ENCODE measurements at regions not wholly inside any gene's neighbourhood (a gene's known extent, or its start where the extent isn't known, plus 50 kb on each side); places are given as distances from the start of the nearest gene placed in this dataset.

GRCh38 chr5:17816505-17816904, 182.2 kb downstream of the TAF11L14 start:
- intact Hi-C loops (cut with micrococcal nuclease) = no loop called here
- Histone ChIP-seq H3K27me3 (ENCODE audit: low read depth) (no peaks in the 10 kb centered on the region), H3K27ac (replicated peaks) (no peak overlapping the region), H3K4me1 (no peaks in the 10 kb centered on the region), H3K36me3 (no peaks in the 10 kb centered on the region), H3K9me3 (replicated peaks) (no peaks in the 10 kb centered on the region), H3K4me3 (no peak overlapping the region)
- no peak for DNase-seq
- TF ChIP-seq CTCF (IDR thresholded peaks at IDR 0.05; ENCODE audit: borderline replicate concordance) = no peak

- no peak for DNase-seq
- Histone ChIP-seq H3K36me3 (no peaks in the 10 kb centered on the region), H3K9me3 (replicated peaks) (no peaks in the 10 kb centered on the region), H3K4me3 (no peak overlapping the region), H3K27ac (replicated peaks) (no peak overlapping the region), H3K27me3 (ENCODE audit: low read depth) (no peaks in the 10 kb centered on the region), H3K4me1 (no peaks in the 10 kb centered on the region)
- no peak for TF ChIP-seq CTCF (IDR thresholded peaks at IDR 0.05; ENCODE audit: borderline replicate concordance)
- intact Hi-C loops (cut with micrococcal nuclease) = no loop called here
Measured at GRCh38 chr5:17816944-17817343, 182.7 kb downstream of the TAF11L14 start.

GRCh38 chr5:17817990-17818389, 183.7 kb downstream of the TAF11L14 start:
- DNase-seq = no peak
- H3K27me3 ChIP-seq (ENCODE audit: low read depth) = no peaks in the 10 kb centered on the region
- no peak overlapping the region for H3K4me3 ChIP-seq
- H3K4me1 ChIP-seq = no peaks in the 10 kb centered on the region
- H3K27ac ChIP-seq (replicated peaks) = no peak overlapping the region
- H3K36me3 ChIP-seq = no peaks in the 10 kb centered on the region
- intact Hi-C loops (cut with micrococcal nuclease) = no loop called here
- no peaks in the 10 kb centered on the region for H3K9me3 ChIP-seq (replicated peaks)
- TF ChIP-seq CTCF (IDR thresholded peaks at IDR 0.05; ENCODE audit: borderline replicate concordance) = no peak

GRCh38 chr5:17819783-17820182, 185.5 kb downstream of the TAF11L14 start:
- no peak overlapping the region for H3K4me3 ChIP-seq
- H3K27me3 ChIP-seq (ENCODE audit: low read depth) = no peaks in the 10 kb centered on the region
- no peaks in the 10 kb centered on the region for H3K4me1 ChIP-seq
- no peak for TF ChIP-seq CTCF (IDR thresholded peaks at IDR 0.05; ENCODE audit: borderline replicate concordance)
- intact Hi-C loops (cut with micrococcal nuclease) = no loop called here
- H3K36me3 ChIP-seq = no peaks in the 10 kb centered on the region
- H3K27ac ChIP-seq (replicated peaks) = no peak overlapping the region
- no peak for DNase-seq
- no peaks in the 10 kb centered on the region for H3K9me3 ChIP-seq (replicated peaks)

- TF ChIP-seq CTCF (IDR thresholded peaks at IDR 0.05; ENCODE audit: borderline replicate concordance) = no peak
- no peak for DNase-seq
- Histone ChIP-seq H3K4me3 (no peak overlapping the region), H3K4me1 (no peaks in the 10 kb centered on the region), H3K9me3 (replicated peaks) (peaks cover 13% of the 10 kb centered on the region), H3K36me3 (no peaks in the 10 kb centered on the region), H3K27me3 (ENCODE audit: low read depth) (no peaks in the 10 kb centered on the region), H3K27ac (replicated peaks) (no peak overlapping the region)
- intact Hi-C loops (cut with micrococcal nuclease) = no loop called here
Measured at GRCh38 chr5:17828681-17829080, 194.4 kb downstream of the TAF11L14 start.

GRCh38 chr5:17829456-17829855, 195.2 kb downstream of the TAF11L14 start:
- peaks cover 13% of the 10 kb centered on the region for H3K9me3 ChIP-seq (replicated peaks)
- no peak for TF ChIP-seq CTCF (IDR thresholded peaks at IDR 0.05; ENCODE audit: borderline replicate concordance)
- no peak for DNase-seq

More at GRCh38 chr5:17829456-17829855, 195.2 kb downstream of the TAF11L14 start:
- H3K27me3 ChIP-seq (ENCODE audit: low read depth) = no peaks in the 10 kb centered on the region
- no peaks in the 10 kb centered on the region for H3K36me3 ChIP-seq
- H3K4me3 ChIP-seq = no peak overlapping the region
- no peak overlapping the region for H3K27ac ChIP-seq (replicated peaks)
- H3K4me1 ChIP-seq = no peaks in the 10 kb centered on the region
- intact Hi-C loops (cut with micrococcal nuclease) = no loop called here

Data from left ventricle myocardium inferior (tissue), 1 donor.